GM23338 (cell line): ENCODE measurements at regions not wholly inside any gene's neighbourhood (a gene's known extent, or its start where the extent isn't known, plus 50 kb on each side); places are given as distances from the start of the nearest gene placed in this dataset.

Experiments used
- ATAC-seq: fragments of 200-7000 bp; cut with Tn5 transposase; 3 replicates; pipeline ENCODE4 v1.9.1; 2020
- DNase-seq: peaks from one replicate; pipeline ENCODE4 v3.0.0-alpha.2; 2015; ENCODE audit warnings: low spot score
- H2AFZ ChIP-seq: fragments of 200-600 bp; sonication (generic); 2 replicates; pipeline ENCODE4 v1.8.0; 2016; ENCODE audit warnings: antibody characterized with exemption, mild to moderate bottlenecking, moderate library complexity
- H3F3A ChIP-seq: fragments of 200-600 bp; sonication (generic); replicated peaks from 2 replicates; pipeline ENCODE4 v1.8.0; 2017; ENCODE audit warnings: antibody characterized with exemption, mixed run types, low read depth
- H3K27ac ChIP-seq: fragments of 200-600 bp; sonication (generic); 2 replicates; pipeline ENCODE4 v1.6.1; 2016; ENCODE audit warnings: low read depth
- H3K27me3 ChIP-seq: fragments of 200-600 bp; sonication (generic); 2 replicates; pipeline ENCODE4 v1.8.0; 2016; ENCODE audit warnings: mild to moderate bottlenecking, mixed run types, moderate library complexity; ENCODE audit not compliant: insufficient read depth
- H3K36me3 ChIP-seq: fragments of 200-600 bp; sonication (generic); 2 replicates; pipeline ENCODE4 v1.8.0; 2016; ENCODE audit warnings: mild to moderate bottlenecking; ENCODE audit not compliant: insufficient read depth
- H3K4me1 ChIP-seq: fragments of 200-600 bp; sonication (generic); 2 replicates; pipeline ENCODE4 v1.8.0; 2016; ENCODE audit warnings: mild to moderate bottlenecking, moderate library complexity; ENCODE audit not compliant: insufficient read depth
- H3K4me2 ChIP-seq: fragments of 200-600 bp; sonication (generic); 2 replicates; pipeline ENCODE4 v1.7.1; 2017; ENCODE audit warnings: mixed run types
- H3K4me3 ChIP-seq: fragments of 200-600 bp; sonication (generic); 2 replicates; pipeline ENCODE4 v1.6.1; 2016; ENCODE audit warnings: mixed run types
- H3K79me2 ChIP-seq: fragments of 200-600 bp; sonication (generic); replicated peaks from 2 replicates; pipeline ENCODE4 v1.8.0; 2017; ENCODE audit warnings: mild to moderate bottlenecking; ENCODE audit not compliant: insufficient read depth
- H3K9me2 ChIP-seq: fragments of 200-600 bp; sonication (generic); 2 replicates; pipeline ENCODE4 v1.8.0; 2017; ENCODE audit not compliant: insufficient read depth
- H4K20me1 ChIP-seq: fragments of 200-600 bp; sonication (generic); replicated peaks from 2 replicates; pipeline ENCODE4 v1.8.0; 2017; ENCODE audit warnings: mild to moderate bottlenecking; ENCODE audit not compliant: insufficient read depth
- H3K27ac Mint-ChIP-seq: 2 replicates; pipeline ENCODE4 v1.8.0; 2020; ENCODE audit warnings: inconsistent platforms, mild to moderate bottlenecking, moderate library complexity, mixed read lengths
- H3K27me3 Mint-ChIP-seq: 3 replicates; pipeline ENCODE4 v1.8.0; 2022; ENCODE audit warnings: low read depth, mild to moderate bottlenecking, moderate library complexity, mixed read lengths, inconsistent platforms; ENCODE audit not compliant: insufficient read depth, poor library complexity
- H3K36me3 Mint-ChIP-seq: 3 replicates; pipeline ENCODE4 v1.8.0; 2021; ENCODE audit warnings: low read depth, mild to moderate bottlenecking, inconsistent platforms, moderate library complexity, mixed read lengths
- H3K4me1 Mint-ChIP-seq: 3 replicates; pipeline ENCODE4 v1.8.0; 2020; ENCODE audit warnings: mild to moderate bottlenecking, inconsistent platforms, mixed read lengths
- H3K4me3 Mint-ChIP-seq: 3 replicates; pipeline ENCODE4 v1.8.0; 2021; ENCODE audit warnings: moderate library complexity, mild to moderate bottlenecking, inconsistent platforms, mixed read lengths
- H3K9me3 Mint-ChIP-seq: 3 replicates; pipeline ENCODE4 v1.8.0; 2020; ENCODE audit warnings: moderate library complexity, mild to moderate bottlenecking, inconsistent platforms, mixed read lengths
- CTCF ChIP-seq, 2 experiments: fragments of 200-600 bp in 1 of 2; sonication (generic) in 1 of 2; conservative IDR thresholded peaks; 2 replicates each; pipeline versions ENCODE4 v1.5.1 to v1.6.1; 2016 to 2017; ENCODE audit warnings: antibody characterized with exemption in 2 of 2, low read depth in 2 of 2, mild to moderate bottlenecking in 2 of 2, moderate library complexity in 1 of 2
- JUNB ChIP-seq: IDR thresholded peaks from one replicate; pipeline ENCODE4 v1.6.1; 2016; ENCODE audit warnings: antibody characterized with exemption; ENCODE audit not compliant: unreplicated experiment
- NANOG ChIP-seq: IDR thresholded peaks from 2 replicates; pipeline ENCODE4 v1.6.1; 2016; ENCODE audit warnings: antibody characterized with exemption, borderline replicate concordance
- POLR2AphosphoS5 ChIP-seq: IDR thresholded peaks from 2 replicates; pipeline ENCODE4 v1.6.1; 2016; ENCODE audit warnings: antibody characterized with exemption, low read depth
- ZNF114 ChIP-seq: fragments of 250-450 bp; sonication (Bioruptor Pico); IDR thresholded peaks from 2 replicates; pipeline ENCODE4 v1.5.0; 2020; ENCODE audit warnings: mild to moderate bottlenecking, moderate library complexity
- ZNF462 ChIP-seq: fragments of 250-450 bp; sonication (Bioruptor Pico); IDR thresholded peaks from 2 replicates; pipeline ENCODE4 v1.5.0; 2020; ENCODE audit warnings: mild to moderate bottlenecking, moderate library complexity

- Mint-ChIP-seq H3K9me3 (no peaks in the 10 kb centered on the region; the same call in 2 of the 3 replicates), H3K27ac (no peak overlapping the region; the same call in 1 of the 2 replicates), H3K4me3 (no peak overlapping the region), H3K27me3 (no peaks in the 10 kb centered on the region), H3K36me3 (peaks cover 5% of the 10 kb centered on the region), H3K4me1 (peaks cover 19% of the 10 kb centered on the region; the same call in 2 of the 3 replicates)
- no peak for DNase-seq
- ATAC-seq: no peak
- Histone ChIP-seq H3K36me3 (no peaks in the 10 kb centered on the region), H2AFZ (no peak overlapping the region), H3K27me3 (no peaks in the 10 kb centered on the region), H3K4me2 (no peak overlapping the region), H3K9me2 (peaks cover 33% of the 10 kb centered on the region), H3K4me3 (no peak overlapping the region), H3K4me1 (peaks cover 15% of the 10 kb centered on the region), H4K20me1 (no peaks in the 10 kb centered on the region), H3K27ac (no peak overlapping the region), H3K79me2 (no peaks in the 10 kb centered on the region), H3F3A (no peaks in the 10 kb centered on the region)
- TF ChIP-seq ZNF114 (CRISPR knock-in tag): no peak
- no peak for TF ChIP-seq POLR2AphosphoS5
- no peak for TF ChIP-seq ZNF462 (CRISPR knock-in tag)
- no peak for TF ChIP-seq JUNB
- TF ChIP-seq NANOG: no peak
- no peak for TF ChIP-seq CTCF (conservative IDR thresholded peaks at IDR 0.05; ENCODE audit: low read depth in 2 of 2)
Observed at GRCh38 chr20:12673352-12673751, 335.4 kb upstream of the SPTLC3 start.
